GM13976 (cell line): ENCODE measurements at regions not wholly inside any gene's neighbourhood (a gene's known extent, or its start where the extent isn't known, plus 50 kb on each side); places are given as distances from the start of the nearest gene placed in this dataset.

Source experiments
- DNase-seq: peaks from one replicate; pipeline ENCODE4 v3.0.0; 2012; ENCODE audit warnings: low spot score
- in situ Hi-C: fragments of 300-500 bp; cut with MboI; formaldehyde crosslinking; loops from one replicate; pipeline ENCODE4 v1.12.0; 2022; ENCODE audit warnings: low sequenced_read_pairs, mixed read lengths, inconsistent platforms; ENCODE audit not compliant: unreplicated experiment
- TF ChIP-seq, protein P1 (sequence below): IDR thresholded peaks from 2 replicates; pipeline ENCODE4 v1.5.1; 2012; ENCODE audit warnings: borderline replicate concordance, mild to moderate bottlenecking; ENCODE audit not compliant: insufficient read depth; ENCODE audit errors: extremely low read depth, missing control alignments, control extremely low read depth

DNA sequence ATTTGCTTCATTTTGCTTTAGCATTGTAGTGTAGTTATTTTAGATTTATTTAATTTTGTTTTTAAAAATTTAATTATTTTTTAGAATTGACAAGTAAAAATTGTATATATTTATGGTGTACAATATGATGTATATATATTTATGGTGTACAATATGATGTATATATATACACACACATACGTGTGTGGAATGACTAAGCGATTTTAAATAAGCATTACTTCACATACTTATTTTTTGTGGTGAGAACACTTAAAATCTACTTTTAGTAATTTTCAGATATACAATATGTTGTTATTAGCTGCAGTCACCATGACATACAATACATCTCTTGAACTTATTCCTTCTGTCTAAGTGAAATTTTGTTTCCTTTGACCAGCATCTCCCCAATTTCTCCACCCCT lies 172.9 kb downstream of the SPRY1 start:
- no peak for DNase-seq
- TF ChIP-seq, protein P1, sequence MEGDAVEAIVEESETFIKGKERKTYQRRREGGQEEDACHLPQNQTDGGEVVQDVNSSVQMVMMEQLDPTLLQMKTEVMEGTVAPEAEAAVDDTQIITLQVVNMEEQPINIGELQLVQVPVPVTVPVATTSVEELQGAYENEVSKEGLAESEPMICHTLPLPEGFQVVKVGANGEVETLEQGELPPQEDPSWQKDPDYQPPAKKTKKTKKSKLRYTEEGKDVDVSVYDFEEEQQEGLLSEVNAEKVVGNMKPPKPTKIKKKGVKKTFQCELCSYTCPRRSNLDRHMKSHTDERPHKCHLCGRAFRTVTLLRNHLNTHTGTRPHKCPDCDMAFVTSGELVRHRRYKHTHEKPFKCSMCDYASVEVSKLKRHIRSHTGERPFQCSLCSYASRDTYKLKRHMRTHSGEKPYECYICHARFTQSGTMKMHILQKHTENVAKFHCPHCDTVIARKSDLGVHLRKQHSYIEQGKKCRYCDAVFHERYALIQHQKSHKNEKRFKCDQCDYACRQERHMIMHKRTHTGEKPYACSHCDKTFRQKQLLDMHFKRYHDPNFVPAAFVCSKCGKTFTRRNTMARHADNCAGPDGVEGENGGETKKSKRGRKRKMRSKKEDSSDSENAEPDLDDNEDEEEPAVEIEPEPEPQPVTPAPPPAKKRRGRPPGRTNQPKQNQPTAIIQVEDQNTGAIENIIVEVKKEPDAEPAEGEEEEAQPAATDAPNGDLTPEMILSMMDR, result no peak
- in situ Hi-C loops, result loop anchor here (25.0 kb wide), 1 partner anchor 457 kb away; no protein-coding TSS in a partner anchor

DNA sequence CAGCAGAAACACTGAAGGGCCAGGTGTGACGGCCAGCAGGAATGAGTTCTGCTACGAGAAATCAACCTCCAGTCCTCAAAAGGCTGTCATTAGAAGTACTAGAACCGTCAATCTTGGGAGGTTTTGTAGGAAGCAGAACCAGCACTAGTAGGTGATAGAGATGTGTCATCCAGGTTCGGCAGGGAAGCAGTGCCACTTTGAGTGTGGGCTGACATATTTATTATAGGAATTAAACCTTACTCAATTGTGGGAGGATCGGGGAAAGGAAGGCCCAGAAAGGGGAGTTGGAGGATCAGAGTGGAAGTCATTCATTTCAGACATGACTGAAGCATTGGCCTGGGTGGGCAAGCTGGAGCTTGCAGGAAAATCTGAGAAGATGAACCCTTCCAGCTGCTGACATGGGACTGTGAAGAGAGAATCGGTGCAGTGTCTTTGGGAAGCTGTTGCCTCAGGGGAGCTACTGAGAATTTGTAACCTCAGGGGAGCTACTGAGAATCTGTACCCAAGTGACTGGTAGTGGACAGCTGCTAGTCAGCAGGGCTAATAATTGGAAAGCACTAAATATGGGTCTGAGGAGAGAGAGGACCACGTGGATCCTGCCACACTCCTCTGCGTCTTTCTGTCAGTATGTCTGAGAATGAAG lies 177.4 kb downstream of the SPRY1 start:
- no peak for DNase-seq
- in situ Hi-C loops, result loop anchor here (25.0 kb wide), 1 partner anchor 462 kb away; no protein-coding TSS in a partner anchor
- TF ChIP-seq, protein P1, result no peak

- TF ChIP-seq, protein P1, result no peak
- no peak for DNase-seq
- in situ Hi-C loops, result no loop called here
These were observed 178.7 kb downstream of the SPRY1 start for GRCh38 chr4:123575291-123575690.

- in situ Hi-C loops, result no loop called here
- TF ChIP-seq, protein P1, result no peak
- no peak for DNase-seq
These were observed 180.8 kb downstream of the SPRY1 start for GRCh38 chr4:123577225-123577906.

- DNase-seq, result no peak
- in situ Hi-C loops, result no loop called here
- TF ChIP-seq, protein P1, result no peak
These were observed 181.9 kb downstream of the SPRY1 start for GRCh38 chr4:123578276-123579029.

DNA sequence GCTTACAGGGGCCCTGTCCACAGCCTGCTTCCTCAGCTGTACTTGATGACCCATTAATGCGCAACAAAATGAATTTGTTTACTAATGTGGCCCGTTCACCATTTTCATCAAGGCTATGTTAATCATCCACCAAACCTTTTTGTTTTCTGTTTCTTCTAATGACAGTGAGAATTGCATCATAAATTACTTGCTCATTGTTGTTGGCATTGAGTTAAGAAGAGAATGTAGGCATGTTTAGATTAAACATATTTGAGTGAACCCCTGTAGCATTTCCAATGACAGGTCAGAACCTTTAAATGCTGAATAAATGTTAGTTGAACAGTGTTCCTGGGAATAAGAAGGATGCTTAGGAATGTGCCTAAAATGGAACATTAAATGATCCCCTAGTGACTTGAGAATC lies 183.4 kb downstream of the SPRY1 start:
- DNase-seq, result no peak
- TF ChIP-seq, protein P1, result no peak
- in situ Hi-C loops, result no loop called here
